ENCODE measurements at regions not wholly inside any gene's neighbourhood (a gene's known extent, or its start where the extent isn't known, plus 50 kb on each side); places are given as distances from the start of the nearest gene placed in this dataset.
"Not testable (repeated sequence)": the region's sequence is repeated elsewhere in the genome, so short reads cannot be mapped to it uniquely, and the experiment has no call there.

- no peak for TF ChIP-seq CTCF (IDR thresholded peaks at IDR 0.05)
- 58 to 67% (median 67%) methylated on average over 3 of the region's 3 CpGs for WGBS, 3 donors
- Histone ChIP-seq H3K9me3 (no peaks in the 10 kb centered on the region), H3K4me1 (no peaks in the 10 kb centered on the region), H3K4me3 (no peak overlapping the region), H3K27me3 (ENCODE audit: insufficient read depth in 3 of 3, low read length in 2 of 3) (peaks cover 0 to 31% (median 4%) of the 10 kb centered on the region in 3 donors), H3K36me3 (ENCODE audit: insufficient read depth in 1 of 2, low read depth in 1 of 2) (no peaks in the 10 kb centered on the region), H3K27ac (no peak overlapping the region)
- intact Hi-C loops (cut with DNase I) = no loop called here
- DNase-seq = no peak
- ATAC-seq = no peak
These were observed 91.0 kb downstream of the ISX start for GRCh38 chr22:35156945-35157344.

GRCh38 chr22:35158336-35158735, 92.4 kb downstream of the ISX start:
- no peak overlapping the region for H3K4me3 ChIP-seq
- no peak for DNase-seq
- 34 to 47% (median 34%) methylated on average over 7 of the region's 7 CpGs for WGBS, 3 donors
- no peak for TF ChIP-seq CTCF (IDR thresholded peaks at IDR 0.05)
- no peaks in the 10 kb centered on the region for H3K36me3 ChIP-seq (ENCODE audit: insufficient read depth in 1 of 2, low read depth in 1 of 2)
- peaks cover 2 to 30% (median 4%) of the 10 kb centered on the region in 3 donors for H3K27me3 ChIP-seq (ENCODE audit: insufficient read depth in 3 of 3, low read length in 2 of 3)
- no peak overlapping the region for H3K27ac ChIP-seq
- ATAC-seq = no peak
- intact Hi-C loops (cut with DNase I) = no loop called here
- H3K4me1 ChIP-seq = no peaks in the 10 kb centered on the region
- no peaks in the 10 kb centered on the region for H3K9me3 ChIP-seq

GRCh38 chr22:35159343-35159742, 93.4 kb downstream of the ISX start:
- no peaks in the 10 kb centered on the region for H3K9me3 ChIP-seq
- H3K27ac ChIP-seq = no peak overlapping the region
- no peaks in the 10 kb centered on the region for H3K36me3 ChIP-seq (ENCODE audit: insufficient read depth in 1 of 2, low read depth in 1 of 2)
- intact Hi-C loops (cut with DNase I) = no loop called here
- TF ChIP-seq CTCF (IDR thresholded peaks at IDR 0.05) = no peak
- no peak for DNase-seq
- H3K4me1 ChIP-seq = no peaks in the 10 kb centered on the region
- H3K27me3 ChIP-seq (ENCODE audit: insufficient read depth in 3 of 3, low read length in 2 of 3) = peaks cover 2 to 27% (median 4%) of the 10 kb centered on the region in 3 donors
- 80 to 85% (median 84%) methylated on average over 3 of the region's 3 CpGs for WGBS, 3 donors
- no peak overlapping the region for H3K4me3 ChIP-seq
- ATAC-seq = no peak

GRCh38 chr22:35160268-35160667, 94.3 kb downstream of the ISX start:
- no peaks in the 10 kb centered on the region for H3K9me3 ChIP-seq
- DNase-seq (no peak), ATAC-seq (no peak)
- intact Hi-C loops (cut with DNase I) = no loop called here
- TF ChIP-seq CTCF (IDR thresholded peaks at IDR 0.05) = no peak
- H3K36me3 ChIP-seq (ENCODE audit: insufficient read depth in 1 of 2, low read depth in 1 of 2) = no peaks in the 10 kb centered on the region
- H3K4me1 ChIP-seq = no peaks in the 10 kb centered on the region
- H3K27me3 ChIP-seq (ENCODE audit: insufficient read depth in 3 of 3, low read length in 2 of 3) = peaks cover 2 to 27% (median 2%) of the 10 kb centered on the region in 3 donors
- H3K4me3 ChIP-seq = no peak overlapping the region
- WGBS, 3 donors = 78 to 86% (median 83%) methylated on average over 6 of the region's 6 CpGs
- no peak overlapping the region for H3K27ac ChIP-seq

- H3K4me3 ChIP-seq; H3K36me3 ChIP-seq (ENCODE audit: insufficient read depth in 1 of 2, low read depth in 1 of 2); H3K27me3 ChIP-seq (ENCODE audit: insufficient read depth in 3 of 3, low read length in 2 of 3); H3K4me1 ChIP-seq; H3K9me3 ChIP-seq; DNase-seq; intact Hi-C loops (cut with DNase I); H3K27ac ChIP-seq; ATAC-seq: not testable (repeated sequence)
- 71 to 88% (median 80%) methylated on average over 10 to 11 of the region's 11 CpGs for WGBS, 3 donors
These were observed 91.4 kb upstream of the HMGXB4 start for GRCh38 chr22:35165896-35166295.
